ENCODE measurements at regions not wholly inside any gene's neighbourhood (a gene's known extent, or its start where the extent isn't known, plus 50 kb on each side); places are given as distances from the start of the nearest gene placed in this dataset.

- TF ChIP-seq CTCF (conservative IDR thresholded peaks at IDR 0.05 in 1 of 2, IDR thresholded peaks at IDR 0.05 in 1 of 2; ENCODE audit: extremely low read depth in 1 of 2, insufficient read depth in 1 of 2, low read depth in 1 of 2, low read length in 2 of 2) (no peak), EZH2 (IDR thresholded peaks at IDR 0.05; ENCODE audit: borderline replicate concordance, low read length) (no peak)
These were observed 74.7 kb upstream of the CD44 start for GRCh38 chr11:35064114-35064800.
